Kidney capillary endothelial cell (primary cell): ENCODE measurements at regions not wholly inside any gene's neighbourhood (a gene's known extent, or its start where the extent isn't known, plus 50 kb on each side); places are given as distances from the start of the nearest gene placed in this dataset.
A peak's percentile ranks its signal among the peaks of the same experiment; 100 is the strongest.

ENCODE experiments used
- DNase-seq: peaks from one replicate; pipeline ENCODE4 v3.0.0-alpha.2; 2018; ENCODE audit warnings: low spot score

DNA sequence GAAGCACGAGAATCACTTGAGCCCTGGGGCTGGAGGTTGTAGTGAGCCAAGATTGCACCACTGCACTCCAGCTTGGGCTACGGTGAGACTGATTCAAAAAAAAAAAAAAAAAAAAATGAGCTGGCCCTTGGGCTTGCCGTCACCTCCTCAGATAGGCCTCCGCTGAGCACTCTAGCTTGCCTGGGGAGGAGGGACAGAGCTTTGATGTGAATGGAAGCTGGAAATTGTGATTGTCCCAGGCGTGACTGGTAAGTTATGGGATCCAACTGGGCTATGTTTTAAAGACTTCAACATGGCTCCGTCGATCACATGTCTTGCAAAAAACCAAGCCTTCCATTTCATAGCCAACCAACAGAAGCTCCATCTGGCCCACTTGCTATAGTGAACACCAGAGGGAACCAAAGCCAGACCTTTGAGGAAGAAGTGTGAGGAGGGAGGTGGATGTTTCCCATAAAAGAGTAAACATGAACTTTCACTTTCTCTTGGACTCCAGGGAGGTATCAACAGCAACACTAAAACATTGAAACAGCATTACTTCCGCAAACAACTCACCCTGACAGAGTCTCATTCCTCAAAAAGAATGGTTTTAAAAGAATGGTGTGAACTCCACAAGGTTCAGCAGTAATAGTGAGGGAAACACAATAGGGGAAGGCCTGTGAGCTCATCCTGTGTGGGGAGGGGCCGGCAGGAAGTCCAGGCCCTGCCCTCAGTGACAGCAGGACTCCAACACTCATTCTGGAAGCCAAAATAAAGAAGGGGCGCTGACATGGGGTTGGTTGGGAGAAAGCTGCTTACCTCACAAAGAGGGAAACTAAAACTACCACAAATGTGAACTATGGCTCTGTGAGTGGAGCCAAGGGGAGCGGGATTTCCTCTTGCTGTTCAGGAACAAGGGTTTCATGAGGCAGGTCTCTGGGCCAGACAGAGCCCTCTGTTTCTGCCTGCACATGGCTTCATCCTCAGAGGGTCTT is 59.2 kb upstream of the IL12A start:
- peak; percentile 69 for DNase-seq

DNA sequence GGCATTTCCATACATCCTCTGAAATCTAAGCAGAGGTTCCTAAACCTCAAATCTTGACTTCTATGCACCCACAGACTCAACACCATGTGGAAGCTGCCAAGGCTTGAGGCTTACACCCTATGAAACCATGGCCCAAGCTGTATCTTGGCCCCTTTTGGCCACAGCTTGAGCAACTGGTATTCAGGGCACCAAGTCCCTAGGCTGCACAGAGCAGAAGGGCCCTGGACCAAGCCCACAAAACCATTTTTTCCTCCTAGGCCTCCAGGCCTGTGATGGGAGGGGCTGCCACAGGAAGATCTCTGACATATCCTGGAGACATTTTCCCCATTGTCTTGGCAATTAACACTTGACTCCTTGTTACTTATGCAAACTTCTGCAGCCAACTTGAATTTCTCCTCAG is 54.4 kb upstream of the IL12A start:
- no peak for DNase-seq

DNA sequence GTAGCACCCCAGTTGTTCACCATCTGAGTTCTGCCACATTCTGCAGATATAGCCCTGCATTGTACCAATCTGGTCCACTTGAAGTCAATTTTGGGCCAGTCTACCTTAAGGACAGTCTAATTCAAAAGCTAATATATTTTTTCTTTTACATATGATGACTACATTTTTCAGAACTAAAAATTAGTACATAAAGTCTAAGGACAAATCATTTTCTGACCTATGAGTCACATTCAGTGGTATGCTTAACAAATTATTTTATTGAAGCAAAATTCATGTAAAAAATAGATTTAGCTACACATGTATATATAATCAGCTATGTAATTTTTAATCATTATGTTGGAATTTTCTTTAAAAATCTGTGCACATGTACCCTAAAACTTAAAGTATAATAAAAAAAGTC is 52.1 kb upstream of the IL12A start:
- DNase-seq: no peak

DNA sequence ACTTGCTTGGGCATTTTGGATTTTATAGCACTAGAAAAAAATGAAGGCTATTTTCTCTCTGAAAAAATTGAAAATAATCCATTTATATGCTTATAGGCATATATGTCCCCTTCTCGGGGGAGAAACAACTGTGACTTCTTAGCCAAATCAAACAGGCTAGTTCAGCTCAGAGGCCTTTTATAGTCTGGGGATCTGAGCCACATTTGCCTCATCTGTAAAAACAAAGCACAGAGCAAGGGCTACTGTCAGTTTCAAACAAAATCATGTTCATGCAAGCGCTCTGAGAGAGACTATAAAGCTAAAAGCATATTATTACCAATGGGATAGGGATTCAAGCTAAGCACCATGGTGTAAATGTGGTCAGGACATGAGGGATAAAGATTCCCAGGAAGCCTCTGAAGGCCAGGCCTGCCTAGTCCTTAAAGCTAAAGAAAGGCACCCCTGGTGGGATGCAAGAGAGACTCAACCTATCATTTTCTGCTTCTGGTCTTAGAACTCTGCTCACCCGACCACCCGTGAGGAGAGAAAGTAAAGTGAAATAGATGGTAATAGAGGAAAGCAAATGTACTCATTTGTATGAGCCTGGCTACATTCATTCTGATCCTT is 51.0 kb upstream of the IL12A start:
- DNase-seq: no peak

DNA sequence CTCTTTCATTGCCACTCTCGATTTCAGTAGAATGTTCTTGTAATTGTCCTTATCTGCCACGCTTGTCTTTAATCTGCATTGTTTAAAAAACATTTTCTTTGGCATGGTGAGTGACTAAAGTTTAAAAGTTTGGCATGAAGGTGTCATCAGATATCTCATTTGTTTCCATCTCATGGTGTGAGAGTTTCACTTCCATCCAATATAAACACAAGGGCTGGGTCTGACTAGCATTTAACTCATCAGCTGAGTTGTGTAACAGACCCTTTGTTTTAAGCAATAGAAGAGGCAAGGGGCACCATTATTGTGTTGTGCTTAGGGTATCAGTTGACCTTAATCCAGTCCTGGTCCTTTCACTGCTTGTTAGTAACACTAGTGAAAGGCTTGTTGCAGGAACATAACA is 49.9 kb upstream of the IL12A start:
- no peak for DNase-seq
